Kidney epithelial cell (primary cell): ENCODE measurements at regions not wholly inside any gene's neighbourhood (a gene's known extent, or its start where the extent isn't known, plus 50 kb on each side); places are given as distances from the start of the nearest gene placed in this dataset.

Source experiments
- DNase-seq: peaks from one replicate; pipeline ENCODE4 v3.0.0-alpha.2; 2010; ENCODE audit warnings: low read depth
- H3K27me3 ChIP-seq: 2 replicates; pipeline ENCODE4 v1.6.0; 2011; ENCODE audit warnings: low read length; ENCODE audit not compliant: control insufficient read depth, insufficient read depth
- H3K36me3 ChIP-seq: 2 replicates; pipeline ENCODE4 v1.5.1; 2011; ENCODE audit warnings: low read length; ENCODE audit not compliant: control insufficient read depth, insufficient read depth
- H3K4me3 ChIP-seq: 2 replicates; pipeline ENCODE4 v1.5.1; 2011; ENCODE audit warnings: low read depth, mild to moderate bottlenecking, control low read depth, low read length
- CTCF ChIP-seq: IDR thresholded peaks from 2 replicates; pipeline ENCODE4 v1.5.1; 2011; ENCODE audit warnings: mild to moderate bottlenecking, moderate library complexity, low read length, control low read depth, inconsistent platforms; ENCODE audit not compliant: insufficient read depth, poor library complexity, severe bottlenecking

GRCh38 chr10:118472415-118473304 lies 122.8 kb downstream of the PRLHR start:
- TF ChIP-seq CTCF = no peak
- Histone ChIP-seq H3K27me3 (no peaks in the 10 kb centered on the region), H3K4me3 (no peak overlapping the region), H3K36me3 (no peaks in the 10 kb centered on the region)
- DNase-seq = no peak

GRCh38 chr10:118471863-118472262 lies 123.6 kb downstream of the PRLHR start:
- no peak for TF ChIP-seq CTCF
- H3K36me3 ChIP-seq = no peaks in the 10 kb centered on the region
- no peaks in the 10 kb centered on the region for H3K27me3 ChIP-seq
- peak; percentile 60 for DNase-seq
- H3K4me3 ChIP-seq = no peak overlapping the region

GRCh38 chr10:118470470-118470869 lies 125.0 kb downstream of the PRLHR start:
- no peaks in the 10 kb centered on the region for H3K27me3 ChIP-seq

GRCh38 chr10:118467200-118467599 lies 125.1 kb upstream of the FAM204A start:
- Histone ChIP-seq H3K4me3 (no peak overlapping the region), H3K36me3 (no peaks in the 10 kb centered on the region), H3K27me3 (no peaks in the 10 kb centered on the region)
- no peak for DNase-seq
- no peak for TF ChIP-seq CTCF

More at GRCh38 chr10:118470470-118470869, 125.0 kb downstream of the PRLHR start:
- H3K4me3 ChIP-seq = no peak overlapping the region
- no peak for TF ChIP-seq CTCF
- no peak for DNase-seq
- H3K36me3 ChIP-seq = no peaks in the 10 kb centered on the region

GRCh38 chr10:118465300-118465874 lies 123.3 kb upstream of the FAM204A start:
- H3K4me3 ChIP-seq = no peak overlapping the region
- H3K27me3 ChIP-seq = no peaks in the 10 kb centered on the region
- no peak for DNase-seq
- H3K36me3 ChIP-seq = no peaks in the 10 kb centered on the region
- no peak for TF ChIP-seq CTCF
